Upper lobe of left lung (tissue), 6 donors: ENCODE measurements at regions not wholly inside any gene's neighbourhood (a gene's known extent, or its start where the extent isn't known, plus 50 kb on each side); places are given as distances from the start of the nearest gene placed in this dataset.

Experiments
- ATAC-seq, 2 donors: fragments of 200-7000 bp; cut with Tn5 transposase; one replicate each; pipeline ENCODE4 v1.9.1; 2022; ENCODE audit warnings: mild to moderate bottlenecking in 2 of 2, moderate library complexity in 2 of 2; ENCODE audit not compliant: low FRiP score in 2 of 2
- DNase-seq, 2 donors: peaks; one replicate each; pipeline ENCODE4 v3.0.0-alpha.2; 2019 to 2020
- H3K27ac ChIP-seq, 4 donors: fragments of 200-600 bp; sonication (generic); one replicate each; pipeline ENCODE4 v1.5.1; 2016 to 2019
- H3K27me3 ChIP-seq, 4 donors: fragments of 200-600 bp; sonication (generic); one replicate each; pipeline ENCODE4 v1.5.1; 2017 to 2019
- H3K36me3 ChIP-seq, 4 donors: fragments of 200-600 bp; sonication (generic); one replicate each; pipeline ENCODE4 v1.5.1; 2016 to 2019
- H3K4me1 ChIP-seq, 4 donors: fragments of 200-600 bp; sonication (generic); one replicate each; pipeline ENCODE4 v1.5.1; 2018 to 2019
- H3K4me3 ChIP-seq, 4 donors: fragments of 200-600 bp; sonication (generic); one replicate each; pipeline ENCODE4 v1.5.1; 2017 to 2019; ENCODE audit warnings: mild to moderate bottlenecking in 2 of 4, moderate library complexity in 1 of 4
- H3K9me3 ChIP-seq, 4 donors: fragments of 200-600 bp; sonication (generic); one replicate each; pipeline ENCODE4 v1.5.1; 2018 to 2019
- EP300 ChIP-seq, 4 donors: sonication (generic); formaldehyde crosslinking; IDR thresholded peaks; one replicate each; pipeline ENCODE4 v1.5.1; 2017; ENCODE audit warnings: antibody characterized with exemption in 4 of 4, control low read depth in 2 of 4
- POLR2A ChIP-seq, 4 donors: fragments of 450-650 bp; IDR thresholded peaks; one replicate each; pipeline ENCODE4 v1.5.1; 2016 to 2017; ENCODE audit warnings: antibody characterized with exemption in 4 of 4, mild to moderate bottlenecking in 2 of 4
- POLR2AphosphoS5 ChIP-seq, 2 donors: sonication (generic); formaldehyde crosslinking; IDR thresholded peaks; one replicate each; pipeline ENCODE4 v1.5.1; 2017; ENCODE audit warnings: antibody characterized with exemption in 2 of 2
- WGBS, 2 donors: methylation state at CpG; one replicate each; pipeline ENCODE4 v1.1.5; 2017 to 2018; 5-methylcytosine and 5-hydroxymethylcytosine counted together
- TF ChIP-seq, protein P1 (sequence below), 6 experiments: fragments of 450-650 bp in 4 of 6; fragments of 200-600 bp in 2 of 6; sonication (generic) in 2 of 6; IDR thresholded peaks; one replicate each; pipeline ENCODE4 v1.5.1; 2016 to 2019; ENCODE audit warnings: antibody characterized with exemption in 6 of 6
- donor health status: DM: no; HTN: no; CAD: no; lungs with moderate emphysema.
- donor health status: DM: no; HTN: yes; CAD: no; lungs with severe emphysema.

- TF ChIP-seq EP300 (IDR thresholded peaks at IDR 0.05) = no peak
- TF ChIP-seq POLR2AphosphoS5 (IDR thresholded peaks at IDR 0.05) = no peak
- TF ChIP-seq, protein P1, sequence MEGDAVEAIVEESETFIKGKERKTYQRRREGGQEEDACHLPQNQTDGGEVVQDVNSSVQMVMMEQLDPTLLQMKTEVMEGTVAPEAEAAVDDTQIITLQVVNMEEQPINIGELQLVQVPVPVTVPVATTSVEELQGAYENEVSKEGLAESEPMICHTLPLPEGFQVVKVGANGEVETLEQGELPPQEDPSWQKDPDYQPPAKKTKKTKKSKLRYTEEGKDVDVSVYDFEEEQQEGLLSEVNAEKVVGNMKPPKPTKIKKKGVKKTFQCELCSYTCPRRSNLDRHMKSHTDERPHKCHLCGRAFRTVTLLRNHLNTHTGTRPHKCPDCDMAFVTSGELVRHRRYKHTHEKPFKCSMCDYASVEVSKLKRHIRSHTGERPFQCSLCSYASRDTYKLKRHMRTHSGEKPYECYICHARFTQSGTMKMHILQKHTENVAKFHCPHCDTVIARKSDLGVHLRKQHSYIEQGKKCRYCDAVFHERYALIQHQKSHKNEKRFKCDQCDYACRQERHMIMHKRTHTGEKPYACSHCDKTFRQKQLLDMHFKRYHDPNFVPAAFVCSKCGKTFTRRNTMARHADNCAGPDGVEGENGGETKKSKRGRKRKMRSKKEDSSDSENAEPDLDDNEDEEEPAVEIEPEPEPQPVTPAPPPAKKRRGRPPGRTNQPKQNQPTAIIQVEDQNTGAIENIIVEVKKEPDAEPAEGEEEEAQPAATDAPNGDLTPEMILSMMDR (IDR thresholded peaks at IDR 0.05) = no peak
- TF ChIP-seq POLR2A (IDR thresholded peaks at IDR 0.05) = no peak
- DNase-seq (no peak), ATAC-seq (no peak)
- Histone ChIP-seq H3K4me1 (no peaks in the 10 kb centered on the region), H3K9me3 (no peaks in the 10 kb centered on the region), H3K36me3 (no peaks in the 10 kb centered on the region), H3K27me3 (no peaks in the 10 kb centered on the region), H3K27ac (no peak overlapping the region), H3K4me3 (no peak overlapping the region)
These were observed 372.1 kb upstream of the TMEFF2 start for GRCh38 chr2:192566863-192567262.

- H3K9me3 ChIP-seq = no peaks in the 10 kb centered on the region
- ATAC-seq = no peak
- H3K36me3 ChIP-seq = no peaks in the 10 kb centered on the region
- no peak overlapping the region for H3K27ac ChIP-seq
- no peak for TF ChIP-seq POLR2A (IDR thresholded peaks at IDR 0.05)
- no peak for TF ChIP-seq POLR2AphosphoS5 (IDR thresholded peaks at IDR 0.05)
- TF ChIP-seq, protein P1 (IDR thresholded peaks at IDR 0.05) = no peak
- no peak for TF ChIP-seq EP300 (IDR thresholded peaks at IDR 0.05)
- no peak for DNase-seq
- 60 to 70% methylated on average over 1 of the region's 1 CpG for WGBS, 2 donors
- no peak overlapping the region for H3K4me3 ChIP-seq
- H3K4me1 ChIP-seq = no peaks in the 10 kb centered on the region
- no peaks in the 10 kb centered on the region for H3K27me3 ChIP-seq
These were observed 365.6 kb upstream of the TMEFF2 start for GRCh38 chr2:192560326-192560725.

DNA sequence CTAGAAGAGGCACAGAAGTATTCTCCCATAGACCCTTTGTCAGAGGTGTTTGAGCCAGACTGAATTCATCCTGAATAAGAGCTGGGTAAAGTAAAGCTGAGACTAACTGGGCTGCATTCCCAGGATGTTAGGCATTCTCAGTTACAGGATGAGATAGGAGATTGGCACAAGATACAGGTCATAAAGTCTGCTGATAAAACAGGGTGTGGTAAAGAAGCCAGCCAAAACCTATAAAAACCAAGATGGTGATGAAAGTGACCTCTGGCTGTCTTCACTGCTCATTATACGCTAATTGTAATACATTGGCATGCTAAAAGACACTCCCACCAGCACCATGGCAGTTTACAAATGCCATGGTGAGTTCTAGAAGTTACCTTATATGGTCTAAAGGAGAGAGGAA lies 364.9 kb upstream of the TMEFF2 start:
- TF ChIP-seq, protein P1 (IDR thresholded peaks at IDR 0.05) = no peak
- TF ChIP-seq POLR2AphosphoS5 (IDR thresholded peaks at IDR 0.05) = no peak
- TF ChIP-seq POLR2A (IDR thresholded peaks at IDR 0.05) = no peak
- no peak for TF ChIP-seq EP300 (IDR thresholded peaks at IDR 0.05)
- Histone ChIP-seq H3K4me1 (no peaks in the 10 kb centered on the region), H3K27ac (no peak overlapping the region), H3K36me3 (no peaks in the 10 kb centered on the region), H3K4me3 (no peak overlapping the region), H3K27me3 (no peaks in the 10 kb centered on the region), H3K9me3 (no peaks in the 10 kb centered on the region)
- WGBS, 2 donors = 0 to 3% methylated on average over 1 of the region's 1 CpG
- ATAC-seq (no peak), DNase-seq (no peak)

DNA sequence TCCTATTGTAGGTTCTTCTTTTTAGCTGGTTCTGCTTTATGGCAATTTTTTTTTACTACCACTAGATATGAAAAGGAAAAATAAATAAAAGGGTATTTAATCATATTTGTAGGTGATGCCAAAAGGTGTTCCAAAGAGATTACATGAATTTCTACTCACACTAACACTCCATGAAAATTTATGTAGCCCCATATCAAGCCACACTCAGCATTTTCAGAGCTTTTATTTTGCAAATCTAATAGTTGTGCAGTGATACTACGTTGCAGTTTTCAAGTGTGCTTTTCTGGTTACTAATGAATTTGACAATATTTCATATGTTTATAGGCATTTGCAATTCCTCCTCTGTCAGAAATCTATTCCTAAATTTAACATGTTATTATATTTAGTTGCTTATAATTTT lies 363.9 kb upstream of the TMEFF2 start:
- Histone ChIP-seq H3K9me3 (no peaks in the 10 kb centered on the region), H3K4me1 (no peaks in the 10 kb centered on the region), H3K27me3 (no peaks in the 10 kb centered on the region), H3K27ac (no peak overlapping the region), H3K36me3 (no peaks in the 10 kb centered on the region), H3K4me3 (no peak overlapping the region)
- TF ChIP-seq POLR2AphosphoS5 (IDR thresholded peaks at IDR 0.05) (no peak), EP300 (IDR thresholded peaks at IDR 0.05) (no peak), POLR2A (IDR thresholded peaks at IDR 0.05) (no peak)
- TF ChIP-seq, protein P1 (IDR thresholded peaks at IDR 0.05) = no peak
- 56 to 59% methylated on average over 1 of the region's 1 CpG for WGBS, 2 donors
- ATAC-seq (no peak), DNase-seq (no peak)

- H3K27ac ChIP-seq = no peak overlapping the region
- 83 to 87% methylated on average over 3 of the region's 3 CpGs for WGBS, 2 donors
- ATAC-seq (no peak), DNase-seq (no peak)
- H3K9me3 ChIP-seq = no peaks in the 10 kb centered on the region
- TF ChIP-seq, protein P1 (IDR thresholded peaks at IDR 0.05) = no peak
- TF ChIP-seq POLR2AphosphoS5 (IDR thresholded peaks at IDR 0.05) (no peak), POLR2A (IDR thresholded peaks at IDR 0.05) (no peak), EP300 (IDR thresholded peaks at IDR 0.05) (no peak)
- no peaks in the 10 kb centered on the region for H3K27me3 ChIP-seq
- no peaks in the 10 kb centered on the region for H3K4me1 ChIP-seq
- no peak overlapping the region for H3K4me3 ChIP-seq
- H3K36me3 ChIP-seq = no peaks in the 10 kb centered on the region
These were observed 361.0 kb upstream of the TMEFF2 start for GRCh38 chr2:192555740-192556139.
